ENCODE measurements at regions not wholly inside any gene's neighbourhood (a gene's known extent, or its start where the extent isn't known, plus 50 kb on each side); places are given as distances from the start of the nearest gene placed in this dataset.
"Not testable (repeated sequence)": the region's sequence is repeated elsewhere in the genome, so short reads cannot be mapped to it uniquely, and the experiment has no call there.

DNA sequence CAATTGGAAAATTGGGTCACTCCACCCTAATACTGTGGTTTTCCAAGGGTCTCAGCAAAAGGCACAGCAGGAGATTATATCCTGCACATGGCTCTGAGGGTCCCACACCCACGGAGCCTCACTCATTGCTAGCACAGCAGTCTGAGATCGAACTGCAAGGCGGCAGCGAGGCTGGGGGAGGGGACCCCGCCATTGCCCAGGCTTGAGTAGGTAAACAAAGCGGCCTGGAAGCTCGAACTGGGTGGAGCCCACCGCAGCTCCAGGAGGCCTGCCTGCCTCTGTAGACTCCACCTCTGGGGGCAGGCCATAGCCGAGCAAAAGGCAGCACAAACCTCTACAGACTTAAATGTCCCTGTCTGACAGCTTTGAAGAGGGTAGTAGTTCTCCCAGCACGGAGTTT lies 82.0 kb upstream of the OR13H1 start:
- TF ChIP-seq, protein P1, sequence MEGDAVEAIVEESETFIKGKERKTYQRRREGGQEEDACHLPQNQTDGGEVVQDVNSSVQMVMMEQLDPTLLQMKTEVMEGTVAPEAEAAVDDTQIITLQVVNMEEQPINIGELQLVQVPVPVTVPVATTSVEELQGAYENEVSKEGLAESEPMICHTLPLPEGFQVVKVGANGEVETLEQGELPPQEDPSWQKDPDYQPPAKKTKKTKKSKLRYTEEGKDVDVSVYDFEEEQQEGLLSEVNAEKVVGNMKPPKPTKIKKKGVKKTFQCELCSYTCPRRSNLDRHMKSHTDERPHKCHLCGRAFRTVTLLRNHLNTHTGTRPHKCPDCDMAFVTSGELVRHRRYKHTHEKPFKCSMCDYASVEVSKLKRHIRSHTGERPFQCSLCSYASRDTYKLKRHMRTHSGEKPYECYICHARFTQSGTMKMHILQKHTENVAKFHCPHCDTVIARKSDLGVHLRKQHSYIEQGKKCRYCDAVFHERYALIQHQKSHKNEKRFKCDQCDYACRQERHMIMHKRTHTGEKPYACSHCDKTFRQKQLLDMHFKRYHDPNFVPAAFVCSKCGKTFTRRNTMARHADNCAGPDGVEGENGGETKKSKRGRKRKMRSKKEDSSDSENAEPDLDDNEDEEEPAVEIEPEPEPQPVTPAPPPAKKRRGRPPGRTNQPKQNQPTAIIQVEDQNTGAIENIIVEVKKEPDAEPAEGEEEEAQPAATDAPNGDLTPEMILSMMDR (IDR thresholded peaks at IDR 0.05) = not testable (repeated sequence)
- TF ChIP-seq, protein P2, sequence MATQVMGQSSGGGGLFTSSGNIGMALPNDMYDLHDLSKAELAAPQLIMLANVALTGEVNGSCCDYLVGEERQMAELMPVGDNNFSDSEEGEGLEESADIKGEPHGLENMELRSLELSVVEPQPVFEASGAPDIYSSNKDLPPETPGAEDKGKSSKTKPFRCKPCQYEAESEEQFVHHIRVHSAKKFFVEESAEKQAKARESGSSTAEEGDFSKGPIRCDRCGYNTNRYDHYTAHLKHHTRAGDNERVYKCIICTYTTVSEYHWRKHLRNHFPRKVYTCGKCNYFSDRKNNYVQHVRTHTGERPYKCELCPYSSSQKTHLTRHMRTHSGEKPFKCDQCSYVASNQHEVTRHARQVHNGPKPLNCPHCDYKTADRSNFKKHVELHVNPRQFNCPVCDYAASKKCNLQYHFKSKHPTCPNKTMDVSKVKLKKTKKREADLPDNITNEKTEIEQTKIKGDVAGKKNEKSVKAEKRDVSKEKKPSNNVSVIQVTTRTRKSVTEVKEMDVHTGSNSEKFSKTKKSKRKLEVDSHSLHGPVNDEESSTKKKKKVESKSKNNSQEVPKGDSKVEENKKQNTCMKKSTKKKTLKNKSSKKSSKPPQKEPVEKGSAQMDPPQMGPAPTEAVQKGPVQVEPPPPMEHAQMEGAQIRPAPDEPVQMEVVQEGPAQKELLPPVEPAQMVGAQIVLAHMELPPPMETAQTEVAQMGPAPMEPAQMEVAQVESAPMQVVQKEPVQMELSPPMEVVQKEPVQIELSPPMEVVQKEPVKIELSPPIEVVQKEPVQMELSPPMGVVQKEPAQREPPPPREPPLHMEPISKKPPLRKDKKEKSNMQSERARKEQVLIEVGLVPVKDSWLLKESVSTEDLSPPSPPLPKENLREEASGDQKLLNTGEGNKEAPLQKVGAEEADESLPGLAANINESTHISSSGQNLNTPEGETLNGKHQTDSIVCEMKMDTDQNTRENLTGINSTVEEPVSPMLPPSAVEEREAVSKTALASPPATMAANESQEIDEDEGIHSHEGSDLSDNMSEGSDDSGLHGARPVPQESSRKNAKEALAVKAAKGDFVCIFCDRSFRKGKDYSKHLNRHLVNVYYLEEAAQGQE (IDR thresholded peaks at IDR 0.05; ENCODE audit: insufficient read depth in 1 of 2, low read depth in 2 of 2, low read length in 1 of 2) = not testable (repeated sequence)
- not testable (repeated sequence) for TF ChIP-seq POLR2AphosphoS5 (IDR thresholded peaks at IDR 0.05; ENCODE audit: low read depth, low read length); SIN3A (IDR thresholded peaks at IDR 0.05; ENCODE audit: borderline replicate concordance, insufficient read depth, low read depth, low read length)
